HUES48 (cell line): ENCODE measurements at regions not wholly inside any gene's neighbourhood (a gene's known extent, or its start where the extent isn't known, plus 50 kb on each side); places are given as distances from the start of the nearest gene placed in this dataset.

ENCODE experiments used
- H3K27ac ChIP-seq: one replicate; pipeline ENCODE4 v1.7.0; 2013; ENCODE audit warnings: low read depth, low read length, inconsistent platforms
- H3K27me3 ChIP-seq: 2 replicates; pipeline ENCODE4 v1.6.1; 2013; ENCODE audit warnings: mild to moderate bottlenecking, low read length; ENCODE audit not compliant: control insufficient read depth, insufficient read depth
- H3K36me3 ChIP-seq: 2 replicates; pipeline ENCODE4 v1.6.1; 2013; ENCODE audit warnings: low read length; ENCODE audit not compliant: control insufficient read depth, insufficient read depth
- H3K4me1 ChIP-seq: 2 replicates; pipeline ENCODE4 v1.6.1; 2013; ENCODE audit warnings: mild to moderate bottlenecking, low read length; ENCODE audit not compliant: control insufficient read depth, insufficient read depth
- H3K4me3 ChIP-seq: 2 replicates; pipeline ENCODE4 v1.5.1; 2013; ENCODE audit warnings: mild to moderate bottlenecking, low read depth, low read length
- H3K9ac ChIP-seq: 2 replicates; pipeline ENCODE4 v1.6.1; 2013; ENCODE audit warnings: mild to moderate bottlenecking, low read depth, low read length, moderate library complexity
- H3K9me3 ChIP-seq: 2 replicates; pipeline ENCODE4 v1.6.1; 2013; ENCODE audit warnings: low read length; ENCODE audit not compliant: control insufficient read depth, insufficient read depth

DNA sequence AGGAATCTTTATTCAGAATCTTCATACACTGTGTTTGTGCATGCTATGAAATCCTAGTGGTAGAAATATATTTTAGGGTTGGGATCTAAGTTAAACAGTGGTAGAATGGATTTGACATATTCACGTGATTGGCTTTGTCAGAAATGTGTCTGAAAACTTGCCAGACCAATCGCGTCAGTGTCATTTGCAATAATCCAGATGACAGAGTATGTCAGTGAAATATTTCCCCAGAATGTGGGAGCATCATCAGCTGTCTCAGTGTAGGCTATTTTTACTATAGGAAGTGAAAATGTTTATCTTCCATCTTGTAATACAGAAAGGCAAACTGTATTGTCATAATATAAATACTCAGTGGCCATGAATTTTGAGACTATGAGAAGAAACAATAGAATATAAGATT, 220.6 kb upstream of the EDIL3 start:
- no peaks in the 10 kb centered on the region for H3K9me3 ChIP-seq
- no peak overlapping the region for H3K27ac ChIP-seq
- no peak overlapping the region for H3K9ac ChIP-seq
- H3K27me3 ChIP-seq, result no peaks in the 10 kb centered on the region
- H3K4me1 ChIP-seq, result peaks cover 26% of the 10 kb centered on the region
- H3K4me3 ChIP-seq, result no peak overlapping the region
- no peaks in the 10 kb centered on the region for H3K36me3 ChIP-seq

DNA sequence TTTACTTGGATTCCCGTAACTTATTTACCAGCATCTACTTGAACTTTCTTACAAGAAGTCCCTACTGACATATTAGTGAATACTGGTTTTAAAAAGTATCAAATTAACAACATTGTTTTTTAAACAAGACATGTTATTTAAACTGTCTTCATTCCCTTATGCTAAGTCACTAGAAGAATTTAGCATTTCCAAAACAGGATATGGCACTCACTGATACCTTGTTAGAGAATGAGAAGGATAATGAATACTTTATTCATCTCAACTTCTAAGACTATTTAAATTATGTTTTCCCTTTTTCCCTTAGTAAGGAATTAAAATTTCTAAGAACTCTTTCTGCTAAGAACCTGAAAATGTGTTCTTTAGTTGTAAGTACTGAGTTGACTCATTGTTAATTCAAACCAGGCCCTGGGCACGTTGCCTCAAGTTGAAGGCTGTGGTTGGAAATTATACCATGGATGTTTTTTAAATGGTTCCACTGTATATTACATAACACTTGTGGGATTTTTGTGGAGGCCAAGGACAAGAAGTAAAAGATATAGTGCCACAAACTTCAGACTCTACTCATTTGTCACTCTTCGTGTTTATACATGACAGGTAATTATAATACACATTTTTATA, 219.0 kb upstream of the EDIL3 start:
- H3K9me3 ChIP-seq, result no peaks in the 10 kb centered on the region
- H3K9ac ChIP-seq, result no peak overlapping the region
- peak overlapping the region; percentile 72 for H3K27ac ChIP-seq
- no peaks in the 10 kb centered on the region for H3K36me3 ChIP-seq
- no peaks in the 10 kb centered on the region for H3K27me3 ChIP-seq
- H3K4me1 ChIP-seq, result peaks cover 42% of the 10 kb centered on the region
- H3K4me3 ChIP-seq, result no peak overlapping the region

DNA sequence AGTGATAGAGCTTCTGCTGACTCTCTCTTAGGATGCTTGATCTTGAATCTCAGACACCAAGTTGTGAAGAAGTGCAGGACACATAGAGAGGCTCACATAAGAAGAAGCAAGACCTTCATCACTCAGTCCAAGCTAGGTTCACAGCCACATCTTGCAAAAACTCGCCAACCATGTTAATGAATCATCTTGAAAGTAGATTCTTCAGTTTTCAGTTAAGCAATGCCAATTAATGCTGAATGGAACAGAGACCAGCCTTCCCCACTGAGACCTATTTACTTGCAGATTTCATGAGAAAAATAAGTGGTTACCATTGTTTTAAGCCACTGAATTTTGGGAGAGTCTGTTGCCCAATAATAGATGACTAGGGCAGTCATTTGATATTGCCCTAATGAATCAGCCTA, 217.7 kb upstream of the EDIL3 start:
- Histone ChIP-seq H3K27ac (no peak overlapping the region), H3K27me3 (no peaks in the 10 kb centered on the region), H3K4me1 (peaks cover 51% of the 10 kb centered on the region), H3K4me3 (no peak overlapping the region), H3K36me3 (no peaks in the 10 kb centered on the region), H3K9ac (no peak overlapping the region), H3K9me3 (no peaks in the 10 kb centered on the region)

DNA sequence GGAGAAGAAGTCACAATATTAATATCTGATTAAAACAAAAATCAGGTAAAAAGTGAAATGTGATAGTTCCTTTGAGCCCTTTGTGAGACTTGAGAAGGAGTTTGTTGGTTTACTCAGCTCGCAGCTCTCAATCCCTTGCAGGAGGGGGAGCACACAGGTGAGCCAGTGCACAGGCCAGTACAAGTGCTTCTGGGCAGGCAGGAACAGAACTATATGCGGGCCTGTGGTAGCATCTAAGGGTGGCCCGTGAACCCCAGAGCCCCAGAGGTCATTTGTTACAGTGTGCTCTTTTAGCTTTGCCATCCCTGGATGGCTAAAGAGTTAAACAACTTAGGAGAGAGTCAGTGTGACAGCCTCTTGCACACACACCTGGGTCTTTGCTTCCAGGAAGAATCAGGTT, 215.3 kb upstream of the EDIL3 start:
- Histone ChIP-seq H3K27ac (peak overlapping the region; percentile 30), H3K9ac (peak overlapping the region; percentile 6; the same call in 1 of the 2 replicates), H3K27me3 (no peaks in the 10 kb centered on the region)

DNA sequence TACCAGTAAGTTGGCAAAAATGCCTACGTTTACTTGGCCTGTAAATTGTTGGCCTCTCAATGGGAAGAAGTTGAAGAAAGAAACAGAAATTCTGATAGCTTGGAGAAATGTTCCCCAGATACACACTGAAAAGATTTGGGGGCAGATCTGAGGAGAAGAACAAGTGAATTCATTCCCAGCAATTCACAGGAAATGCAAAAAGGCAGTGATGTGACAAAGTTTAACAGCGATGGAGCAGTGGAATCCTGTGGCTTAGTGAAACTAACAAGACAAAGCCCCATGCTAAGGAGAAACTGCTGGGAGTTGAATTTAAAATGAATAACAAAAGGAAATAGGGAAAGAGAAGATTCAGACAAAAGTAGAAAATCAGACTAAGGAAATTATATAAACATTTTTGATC, 213.2 kb upstream of the EDIL3 start:
- no peaks in the 10 kb centered on the region for H3K27me3 ChIP-seq
- H3K9ac ChIP-seq, result peak overlapping the region; percentile 45
- no peaks in the 10 kb centered on the region for H3K9me3 ChIP-seq
- H3K27ac ChIP-seq, result peak overlapping the region; percentile 95
- H3K4me1 ChIP-seq, result peaks cover 34% of the 10 kb centered on the region
- H3K4me3 ChIP-seq, result no peak overlapping the region
- H3K36me3 ChIP-seq, result no peaks in the 10 kb centered on the region

More for the DNA sequence above, 215.3 kb upstream of the EDIL3 start:
- Histone ChIP-seq H3K9me3 (no peaks in the 10 kb centered on the region), H3K4me1 (peaks cover 51% of the 10 kb centered on the region), H3K4me3 (no peak overlapping the region), H3K36me3 (no peaks in the 10 kb centered on the region)

DNA sequence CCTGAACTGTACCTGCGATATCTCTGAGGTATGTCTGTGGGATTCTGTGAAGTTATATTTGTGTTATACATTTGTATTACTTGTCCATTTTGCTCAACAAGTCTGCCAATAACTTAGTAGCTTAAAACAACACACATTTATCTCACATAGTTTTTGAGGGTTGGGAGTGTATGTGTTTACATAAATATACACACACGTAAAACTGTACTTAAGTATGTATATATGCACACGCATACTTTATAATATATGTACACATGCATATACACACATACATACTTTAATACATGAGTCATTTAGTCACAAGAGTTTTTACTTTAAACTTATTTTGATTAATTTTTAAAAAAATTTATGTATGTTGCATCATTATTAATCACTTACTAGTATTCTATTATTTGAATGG, 205.9 kb upstream of the EDIL3 start:
- no peaks in the 10 kb centered on the region for H3K36me3 ChIP-seq
- H3K27me3 ChIP-seq, result no peaks in the 10 kb centered on the region
- 0 out of 2 replicates have a peak, but pooled peaks cover 2% of the 10 kb centered on the region for H3K4me1 ChIP-seq
- H3K27ac ChIP-seq, result no peak overlapping the region
- H3K9ac ChIP-seq, result no peak overlapping the region
- H3K4me3 ChIP-seq, result no peak overlapping the region
- H3K9me3 ChIP-seq, result no peaks in the 10 kb centered on the region

DNA sequence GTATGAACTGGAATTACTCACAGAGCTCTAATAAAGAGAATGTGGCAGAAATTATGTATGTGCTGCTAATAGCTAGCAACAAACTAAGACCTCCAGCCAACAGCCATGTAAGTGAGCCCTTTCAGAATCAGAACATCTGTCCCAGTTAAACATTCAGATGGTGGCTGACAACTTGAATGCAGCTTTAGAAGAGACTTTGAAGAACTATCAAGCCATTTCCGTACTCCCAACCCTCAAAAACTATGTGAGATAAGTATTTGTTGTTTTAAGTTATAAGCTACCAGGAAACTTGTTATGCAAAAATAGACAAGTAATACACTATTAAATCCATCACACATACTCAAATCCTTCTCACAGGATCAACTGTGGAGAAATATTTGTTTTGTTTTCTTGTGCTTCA, 205.2 kb upstream of the EDIL3 start:
- no peak overlapping the region for H3K9ac ChIP-seq
- no peaks in the 10 kb centered on the region for H3K27me3 ChIP-seq
- H3K27ac ChIP-seq, result no peak overlapping the region
- H3K9me3 ChIP-seq, result no peaks in the 10 kb centered on the region
- no peaks in the 10 kb centered on the region for H3K36me3 ChIP-seq
- H3K4me3 ChIP-seq, result no peak overlapping the region
- 0 out of 2 replicates have a peak, but pooled peaks cover 2% of the 10 kb centered on the region for H3K4me1 ChIP-seq

DNA sequence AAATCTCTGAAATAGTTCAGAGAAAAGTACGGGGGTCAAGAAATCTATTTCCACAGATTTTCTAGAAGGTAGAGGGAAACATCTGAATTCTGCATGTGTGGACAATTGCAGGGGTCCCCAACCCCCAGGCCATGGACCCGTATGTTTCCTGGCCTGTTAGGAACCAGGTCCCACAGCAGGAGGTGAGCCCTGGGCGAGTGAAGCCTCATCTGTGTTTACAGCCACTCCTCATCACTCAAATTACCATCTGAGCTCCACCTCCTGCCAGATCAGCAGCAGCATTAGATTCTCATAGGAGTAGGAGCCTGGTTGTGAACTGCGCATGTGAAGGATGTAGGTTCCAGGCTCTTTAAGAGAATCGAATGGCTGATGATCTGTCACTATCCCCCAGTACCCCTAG, 200.5 kb upstream of the EDIL3 start:
- Histone ChIP-seq H3K27ac (no peak overlapping the region), H3K4me1 (0 out of 2 replicates have a peak, but pooled peaks cover 2% of the 10 kb centered on the region), H3K36me3 (no peaks in the 10 kb centered on the region), H3K4me3 (no peak overlapping the region), H3K27me3 (no peaks in the 10 kb centered on the region), H3K9me3 (no peaks in the 10 kb centered on the region), H3K9ac (no peak overlapping the region)

DNA sequence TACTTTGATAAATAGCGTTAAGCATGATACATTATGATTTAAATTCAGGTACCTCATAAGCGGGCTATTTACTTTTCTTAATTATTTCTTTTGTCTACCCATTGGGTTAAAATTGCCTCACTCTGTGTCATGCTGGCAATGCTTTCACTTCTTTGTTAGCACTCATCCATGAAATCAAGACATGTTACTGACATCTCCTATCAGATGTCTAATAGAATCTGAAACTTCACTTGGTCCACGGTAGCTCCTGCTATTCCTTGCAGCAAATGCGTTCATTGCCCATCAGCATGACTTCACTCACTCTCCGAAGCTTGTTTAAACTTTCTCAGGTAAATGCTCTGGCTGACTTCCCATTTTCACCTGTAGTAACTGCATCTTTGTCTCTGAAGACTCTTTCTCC, 193.5 kb upstream of the EDIL3 start:
- Histone ChIP-seq H3K27ac (no peak overlapping the region), H3K36me3 (no peaks in the 10 kb centered on the region), H3K9ac (no peak overlapping the region), H3K4me1 (peaks cover 10% of the 10 kb centered on the region), H3K4me3 (no peak overlapping the region), H3K27me3 (no peaks in the 10 kb centered on the region), H3K9me3 (no peaks in the 10 kb centered on the region)

DNA sequence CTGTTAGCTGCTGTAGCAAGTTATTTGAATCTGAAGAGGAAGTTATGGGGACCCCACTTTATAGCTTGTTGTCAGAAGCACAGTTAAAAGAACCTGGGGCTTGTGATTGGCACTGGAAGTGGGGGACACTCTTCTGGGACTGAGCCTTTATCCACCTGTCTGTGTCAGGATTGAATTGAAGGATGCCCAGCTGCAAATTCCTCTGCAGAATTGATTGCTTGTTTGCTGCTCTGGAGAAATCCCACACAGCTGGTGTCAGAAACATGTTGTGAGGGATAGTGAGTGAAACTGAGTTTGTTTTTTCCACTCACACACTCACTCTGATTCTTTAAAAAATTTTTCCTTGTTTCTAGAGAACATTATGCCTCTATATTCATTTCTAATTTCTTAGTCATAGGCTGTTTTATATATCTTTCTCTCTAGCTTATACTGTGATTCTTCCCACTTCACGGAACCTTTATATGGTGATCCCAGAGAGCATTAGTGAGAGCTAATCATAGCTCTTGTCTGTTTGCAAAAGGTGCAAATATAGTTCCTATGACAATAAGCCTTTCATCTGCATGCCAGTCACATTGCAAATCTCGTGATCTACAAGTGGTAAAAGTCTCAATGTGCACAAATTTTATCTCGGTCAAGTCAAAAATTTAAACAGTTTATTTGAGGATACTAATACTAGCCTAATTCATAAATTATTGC, 188.5 kb upstream of the EDIL3 start:
- Histone ChIP-seq H3K9me3 (no peaks in the 10 kb centered on the region), H3K4me3 (no peak overlapping the region), H3K4me1 (peaks cover 14% of the 10 kb centered on the region), H3K27ac (no peak overlapping the region), H3K27me3 (no peaks in the 10 kb centered on the region), H3K9ac (no peak overlapping the region), H3K36me3 (no peaks in the 10 kb centered on the region)

DNA sequence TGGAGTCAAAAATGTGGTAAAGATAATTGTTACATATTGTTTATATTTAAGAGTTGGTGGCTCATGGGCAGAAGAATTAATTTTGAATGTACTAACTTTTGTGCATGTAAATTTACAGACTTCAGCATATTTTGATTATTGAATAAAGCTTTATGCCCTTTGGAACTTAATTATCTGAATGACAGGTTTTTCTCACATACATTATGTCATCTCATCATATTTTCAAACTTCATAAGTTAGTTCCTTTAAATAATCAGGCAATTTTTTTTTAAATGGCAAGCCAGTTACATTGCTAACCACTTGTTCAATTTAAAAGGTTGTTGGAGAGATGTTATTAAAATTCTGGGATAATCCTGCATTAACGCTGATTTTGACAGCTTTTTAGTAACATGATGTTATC, 184.6 kb upstream of the EDIL3 start:
- no peaks in the 10 kb centered on the region for H3K27me3 ChIP-seq
- no peaks in the 10 kb centered on the region for H3K9me3 ChIP-seq
- peaks cover 49% of the 10 kb centered on the region for H3K4me1 ChIP-seq
- H3K36me3 ChIP-seq, result no peaks in the 10 kb centered on the region
- no peak overlapping the region for H3K4me3 ChIP-seq
- no peak overlapping the region for H3K27ac ChIP-seq
- H3K9ac ChIP-seq, result no peak overlapping the region
